ELF-1 (cell line): ENCODE measurements at regions not wholly inside any gene's neighbourhood (a gene's known extent, or its start where the extent isn't known, plus 50 kb on each side); places are given as distances from the start of the nearest gene placed in this dataset.
"Not testable (repeated sequence)": the region's sequence is repeated elsewhere in the genome, so short reads cannot be mapped to it uniquely, and the experiment has no call there.

ENCODE experiments used
- DNase-seq: peaks from one replicate; pipeline ENCODE4 v3.0.0-alpha.2; 2016; ENCODE audit warnings: low read depth, low spot score

DNA sequence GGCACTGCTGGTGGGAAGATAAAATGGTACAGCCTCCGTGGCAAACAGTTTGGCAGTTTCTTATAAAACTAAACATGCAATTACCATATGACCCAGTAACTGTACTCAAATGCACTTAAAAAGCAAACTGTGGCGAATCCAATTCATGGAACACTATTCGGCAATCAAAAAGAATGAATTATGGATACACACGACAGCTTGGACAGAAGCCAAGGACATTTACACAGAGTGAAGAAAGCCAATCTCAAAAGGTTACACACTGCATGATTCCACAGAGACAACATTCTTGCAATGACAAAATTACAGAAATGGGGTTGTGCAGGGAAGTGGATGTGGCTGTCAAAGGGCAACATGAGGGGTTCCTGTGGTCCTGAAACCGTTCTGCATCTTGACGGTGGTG lies 122.1 kb upstream of the IQSEC1 start:
- DNase-seq: no peak

- no peak for DNase-seq
Measured at GRCh38 chr3:13194285-13195209, 121.3 kb upstream of the IQSEC1 start.

- DNase-seq: peak; percentile 71
Measured at GRCh38 chr3:13193320-13194284, 120.4 kb upstream of the IQSEC1 start.

- peak; percentile 39 for DNase-seq
Measured at GRCh38 chr3:13192471-13193213, 119.4 kb upstream of the IQSEC1 start.

DNA sequence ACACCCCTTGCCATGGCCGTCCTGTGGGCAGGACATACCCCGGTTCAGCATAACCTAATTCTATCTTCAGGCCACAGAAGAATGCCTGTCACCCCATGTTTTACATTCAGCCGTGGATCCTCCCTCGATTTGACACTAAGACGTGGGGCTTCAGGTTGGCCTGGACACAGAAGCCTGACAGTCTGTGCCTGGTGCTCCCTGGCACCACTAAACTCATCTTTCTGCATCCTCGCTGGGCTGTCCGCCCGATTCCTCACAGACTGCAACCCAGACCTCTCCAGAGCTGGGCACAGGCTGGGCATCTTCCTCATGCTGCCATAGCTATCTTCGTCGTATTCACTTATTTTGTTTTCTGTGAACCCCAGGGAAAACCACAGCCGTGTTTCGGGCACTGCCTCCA lies 117.8 kb upstream of the IQSEC1 start:
- no peak for DNase-seq

- DNase-seq: no peak
Measured at GRCh38 chr3:13190378-13190765, 117.1 kb upstream of the IQSEC1 start.

GRCh38 chr3:13189639-13190377 lies 116.6 kb upstream of the IQSEC1 start:
- DNase-seq: no peak

DNA sequence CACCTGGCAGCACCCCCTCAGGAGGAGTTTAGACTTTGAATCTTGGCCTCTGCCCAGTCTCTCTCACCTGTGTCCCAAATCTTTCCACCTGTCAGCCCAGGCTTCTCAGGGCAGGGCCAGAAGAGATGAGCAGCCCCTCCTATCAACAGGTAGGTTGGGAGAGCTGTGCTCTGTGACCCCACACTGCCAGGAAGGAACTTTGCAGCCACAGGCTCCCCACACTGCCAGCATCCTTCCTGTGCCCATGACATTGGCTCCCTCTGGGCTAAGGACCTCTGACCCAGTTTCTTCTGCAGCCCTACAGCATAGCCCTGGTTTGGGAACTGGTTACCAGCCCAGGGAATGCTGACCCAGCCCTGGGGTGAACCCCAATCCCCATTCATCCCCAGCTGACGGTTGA lies 115.7 kb upstream of the IQSEC1 start:
- DNase-seq: no peak

GRCh38 chr3:13188181-13188779 lies 115.1 kb upstream of the IQSEC1 start:
- no peak for DNase-seq

- no peak for DNase-seq
Measured at GRCh38 chr3:13187593-13187992, 114.4 kb upstream of the IQSEC1 start.

GRCh38 chr3:13186435-13186815 lies 113.2 kb upstream of the IQSEC1 start:
- DNase-seq: peak; percentile 23

- DNase-seq: no peak
Measured at GRCh38 chr3:13185737-13186434, 112.7 kb upstream of the IQSEC1 start.

DNA sequence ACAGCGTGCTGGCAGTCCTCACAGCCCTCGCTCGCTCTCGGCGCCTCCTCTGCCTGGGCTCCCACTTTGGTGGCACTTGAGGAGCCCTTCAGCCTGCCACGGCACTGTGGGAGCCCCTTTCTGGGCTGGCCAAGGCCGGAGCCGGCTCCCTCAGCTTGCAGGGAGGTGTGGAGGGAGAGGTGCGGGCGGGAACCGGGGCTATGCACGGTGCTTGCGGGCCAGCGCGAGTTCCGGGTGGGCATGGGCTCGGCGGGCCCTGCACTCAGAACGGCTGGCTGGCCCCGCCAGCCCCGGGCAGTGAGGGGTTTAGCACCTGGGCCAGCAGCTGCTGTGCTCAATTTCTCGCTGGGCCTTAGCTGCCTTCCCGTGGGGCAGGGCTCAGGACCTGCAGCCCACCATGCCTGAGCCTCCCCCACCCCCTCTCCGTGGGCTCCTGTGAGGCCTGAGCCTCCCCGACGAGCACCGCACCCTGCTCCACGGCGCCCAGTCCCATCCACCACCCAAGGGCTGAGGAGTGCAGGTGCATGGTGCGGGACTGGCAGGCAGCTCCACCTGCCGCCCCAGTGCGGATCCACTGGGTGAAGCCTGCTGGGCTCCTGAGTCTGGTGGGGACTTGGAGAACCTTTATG lies 106.5 kb upstream of the IQSEC1 start:
- DNase-seq: not testable (repeated sequence)

DNA sequence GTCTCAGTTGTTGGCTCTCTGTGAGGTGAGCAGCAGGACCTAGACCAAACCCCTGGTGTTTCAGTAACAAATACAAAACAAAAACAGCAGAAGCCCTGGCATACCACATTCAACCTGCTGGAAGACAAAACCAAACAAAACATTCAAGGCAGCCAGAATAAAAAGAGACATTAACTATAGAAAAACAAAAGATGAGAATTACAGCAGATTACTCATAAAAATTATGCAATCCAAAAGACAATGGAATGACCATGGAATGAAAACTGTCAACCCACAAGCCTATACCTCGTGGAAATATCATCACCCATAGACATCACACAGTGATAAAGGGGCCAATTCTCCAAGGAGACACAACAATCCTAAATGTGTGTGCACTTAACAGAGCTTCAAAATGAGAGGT lies 106.0 kb upstream of the IQSEC1 start:
- DNase-seq: no peak

DNA sequence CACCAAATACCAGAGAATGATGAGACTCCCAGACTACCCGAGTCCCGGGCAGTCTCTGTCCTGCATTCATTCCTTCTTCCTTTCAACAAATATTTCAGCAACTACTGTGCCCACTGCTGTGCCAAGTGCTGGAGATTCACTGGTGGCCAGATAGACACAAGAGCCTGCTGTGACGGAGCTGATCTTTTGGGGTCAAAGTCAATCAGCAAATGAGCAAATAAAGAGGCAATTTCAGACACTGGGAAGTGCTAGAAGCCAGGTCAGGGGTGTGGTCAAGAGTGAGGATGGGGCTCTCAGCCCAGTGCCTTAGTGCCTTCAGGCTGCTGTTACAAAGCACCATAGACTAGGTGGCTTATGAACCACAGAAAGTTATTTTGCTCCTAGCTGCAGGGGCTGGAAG lies 104.9 kb upstream of the IQSEC1 start:
- no peak for DNase-seq

GRCh38 chr3:13177641-13178040 lies 104.4 kb upstream of the IQSEC1 start:
- no peak for DNase-seq

DNA sequence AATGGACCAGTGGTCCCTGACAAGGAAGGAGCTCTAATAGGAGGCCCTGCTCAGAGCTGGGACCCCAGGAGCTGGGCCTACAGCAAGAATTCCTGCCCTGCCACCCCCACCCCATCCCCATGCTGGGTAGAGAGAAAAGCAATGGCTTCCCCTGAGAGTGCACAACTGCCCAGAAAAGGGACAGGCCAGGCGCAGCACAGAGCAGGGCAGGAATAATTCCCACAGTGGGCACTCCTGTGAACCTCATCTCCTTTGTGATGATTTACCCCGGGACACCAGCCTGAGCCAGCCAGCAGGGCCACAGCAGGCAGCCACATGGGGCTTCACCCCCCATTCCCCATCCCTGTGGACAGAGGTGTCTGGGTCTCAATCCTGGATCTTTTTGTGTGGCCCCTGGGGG lies 104.0 kb upstream of the IQSEC1 start:
- DNase-seq: no peak

GRCh38 chr3:13176445-13176844 lies 103.2 kb upstream of the IQSEC1 start:
- no peak for DNase-seq

DNA sequence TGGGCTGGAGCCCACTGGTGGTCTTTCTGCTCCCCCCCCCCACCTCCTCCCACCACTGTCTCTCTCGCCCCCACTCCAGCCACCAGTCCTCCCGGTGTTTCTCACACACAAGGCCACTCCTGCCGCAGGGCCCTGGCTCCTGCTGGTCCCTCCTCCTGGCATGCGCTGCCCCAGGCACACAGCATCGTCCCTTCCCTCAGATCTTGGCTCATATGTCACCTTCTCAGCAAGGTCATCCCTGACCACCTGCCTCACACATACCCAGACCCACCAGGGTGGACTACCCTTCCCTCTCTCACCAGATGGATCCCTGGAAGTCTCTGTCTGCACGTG lies 101.5 kb upstream of the IQSEC1 start:
- DNase-seq: no peak
